ENCODE measurements at regions not wholly inside any gene's neighbourhood (a gene's known extent, or its start where the extent isn't known, plus 50 kb on each side); places are given as distances from the start of the nearest gene placed in this dataset.

GRCh38 chr15:95596496-95596895, 734.0 kb upstream of the NR2F2 start:
- no peak for DNase-seq

DNA sequence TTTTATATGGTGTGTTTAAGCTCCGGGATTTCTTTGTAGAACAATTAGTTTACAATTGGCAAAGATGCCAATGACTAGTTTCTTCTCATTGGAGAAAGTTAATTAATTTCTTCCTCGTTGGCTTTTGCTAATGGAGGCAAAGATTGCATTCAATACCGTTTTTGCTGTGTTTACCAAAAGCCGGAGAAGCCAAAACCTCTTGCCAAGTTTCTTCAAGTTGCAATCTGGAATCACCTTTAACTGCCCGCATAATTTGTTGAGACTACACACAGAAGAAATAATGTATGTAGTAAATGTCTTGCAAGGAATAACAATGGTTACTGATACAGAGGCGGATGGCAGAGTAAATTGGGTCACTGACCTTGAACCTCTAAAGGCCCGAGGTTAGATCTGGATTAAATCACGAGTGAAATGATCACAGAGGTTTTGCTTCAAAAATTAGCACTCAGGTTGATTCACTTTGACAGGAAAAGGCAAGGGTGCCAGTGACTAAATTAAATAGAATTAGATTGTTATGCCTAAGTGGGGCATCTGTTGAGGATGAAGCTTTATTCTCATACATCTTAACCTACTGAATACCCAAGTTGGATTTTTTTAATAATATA, 732.1 kb upstream of the NR2F2 start:
- DNase-seq, result no peak

- DNase-seq, result no peak
Measured at GRCh38 chr15:95600367-95600766, 730.1 kb upstream of the NR2F2 start.

GRCh38 chr15:95600884-95601283, 729.6 kb upstream of the NR2F2 start:
- DNase-seq, result no peak

DNA sequence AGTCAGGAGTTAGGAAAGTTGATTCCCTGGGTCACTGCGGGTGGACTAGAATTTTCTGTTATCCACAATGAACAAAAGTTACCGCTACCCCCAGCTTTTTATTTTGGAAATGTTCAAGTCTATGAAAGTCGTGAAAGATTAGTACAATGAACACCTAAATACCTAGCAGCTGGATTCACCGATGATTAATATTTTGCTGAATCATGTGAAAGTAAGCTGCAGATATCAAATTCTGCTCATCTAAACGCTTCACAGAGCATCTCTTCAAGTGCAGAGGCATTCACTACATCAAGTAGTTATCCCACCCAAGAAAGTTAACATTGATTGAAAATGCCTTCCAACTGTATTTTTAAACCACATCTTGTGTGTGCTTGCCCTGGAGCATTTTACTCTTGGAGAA, 729.0 kb upstream of the NR2F2 start:
- DNase-seq, result no peak

GRCh38 chr15:95603802-95604201, 726.7 kb upstream of the NR2F2 start:
- DNase-seq, result no peak

DNA sequence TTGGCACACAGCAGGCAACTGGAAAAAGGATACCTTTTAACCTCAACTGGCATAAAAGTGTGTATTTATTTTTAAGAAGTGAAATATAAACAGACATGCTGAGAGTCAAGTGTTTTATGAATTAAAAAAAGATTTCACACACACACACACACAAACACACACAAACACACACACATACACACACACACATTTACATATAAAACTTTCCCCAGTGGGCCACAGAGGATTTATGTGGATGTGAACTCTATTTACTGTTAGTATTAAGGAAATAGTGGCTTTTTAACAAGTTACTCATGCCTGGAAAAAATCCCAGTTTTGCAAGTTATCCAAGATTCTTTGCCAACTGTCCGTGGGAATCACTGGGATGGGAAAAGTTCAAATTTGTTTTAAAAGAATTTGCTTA, 725.9 kb upstream of the NR2F2 start:
- DNase-seq, result no peak

GRCh38 chr15:95605098-95605497, 725.4 kb upstream of the NR2F2 start:
- no peak for DNase-seq

DNA sequence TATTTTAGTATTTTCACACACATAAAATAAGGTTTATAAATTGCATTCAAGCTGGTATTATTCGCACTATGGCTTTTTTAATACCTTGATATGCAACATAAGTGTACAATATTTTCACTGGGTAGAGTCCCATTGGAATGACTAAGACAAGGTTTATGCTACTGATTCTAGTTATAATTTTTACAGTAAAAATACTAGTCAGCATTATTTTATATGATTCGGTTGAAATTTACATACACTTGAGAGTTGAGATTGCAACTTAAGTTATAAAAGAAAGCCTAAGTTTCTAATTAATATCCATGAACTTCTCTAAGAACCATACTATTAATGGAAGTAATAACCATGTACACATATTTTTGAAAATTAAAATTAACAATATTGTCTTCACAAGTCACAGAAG, 723.9 kb upstream of the NR2F2 start:
- DNase-seq, result no peak

- DNase-seq, result no peak
Measured at GRCh38 chr15:95608371-95608770, 722.1 kb upstream of the NR2F2 start.

GRCh38 chr15:95609096-95609495, 721.4 kb upstream of the NR2F2 start:
- DNase-seq, result no peak

GRCh38 chr15:95610945-95611344, 719.6 kb upstream of the NR2F2 start:
- no peak for DNase-seq

GRCh38 chr15:95615436-95615835, 715.1 kb upstream of the NR2F2 start:
- no peak for DNase-seq

DNA sequence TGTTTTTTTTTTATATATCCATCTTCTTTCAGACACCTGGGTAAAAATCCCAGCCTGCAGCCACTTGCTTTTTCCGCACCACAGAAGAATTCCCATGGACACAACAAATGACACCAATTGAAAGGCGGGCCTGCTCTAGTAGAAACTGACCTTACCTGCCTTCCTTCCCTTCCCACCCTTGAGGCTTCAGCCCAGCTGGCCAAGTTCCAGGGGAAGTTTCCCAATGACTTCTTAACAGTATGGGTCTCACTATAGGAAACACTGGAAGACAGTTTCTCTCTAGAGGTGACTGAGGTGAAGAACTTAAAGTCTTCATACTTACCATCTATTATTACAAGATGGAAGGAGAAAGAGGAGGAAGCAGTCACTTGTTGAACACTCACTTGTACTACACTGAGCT, 714.2 kb upstream of the NR2F2 start:
- DNase-seq, result no peak

DNA sequence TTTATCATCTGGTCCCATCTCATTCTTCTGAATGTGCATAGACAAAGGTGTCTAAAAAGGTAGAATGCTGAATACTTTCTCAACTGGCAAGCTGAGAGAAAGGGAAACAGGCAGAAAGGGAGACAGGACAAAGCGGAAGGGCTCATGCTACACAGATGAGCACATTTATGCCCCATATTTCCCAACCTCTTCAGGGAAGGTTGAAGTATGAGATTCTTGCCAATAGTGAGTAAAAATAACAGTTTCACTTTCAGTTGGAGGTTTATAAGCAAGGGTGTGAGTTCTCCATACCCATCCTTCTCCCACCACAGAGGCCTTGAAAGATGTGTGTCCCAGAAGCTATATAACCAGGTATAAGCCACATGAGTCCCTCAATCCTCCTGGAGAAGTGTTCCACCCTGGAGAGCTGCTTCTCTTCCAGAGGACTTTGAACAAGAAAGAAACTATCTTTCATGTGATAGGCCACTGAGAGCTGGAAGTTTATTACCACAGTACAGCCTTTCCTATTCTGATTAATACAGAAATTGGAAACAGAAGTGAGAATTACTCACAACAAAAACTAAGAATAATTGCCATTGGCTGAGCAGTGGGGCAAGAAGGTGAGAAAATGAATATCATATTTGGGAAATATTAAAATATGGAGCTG, 709.4 kb upstream of the NR2F2 start:
- no peak for DNase-seq

DNA sequence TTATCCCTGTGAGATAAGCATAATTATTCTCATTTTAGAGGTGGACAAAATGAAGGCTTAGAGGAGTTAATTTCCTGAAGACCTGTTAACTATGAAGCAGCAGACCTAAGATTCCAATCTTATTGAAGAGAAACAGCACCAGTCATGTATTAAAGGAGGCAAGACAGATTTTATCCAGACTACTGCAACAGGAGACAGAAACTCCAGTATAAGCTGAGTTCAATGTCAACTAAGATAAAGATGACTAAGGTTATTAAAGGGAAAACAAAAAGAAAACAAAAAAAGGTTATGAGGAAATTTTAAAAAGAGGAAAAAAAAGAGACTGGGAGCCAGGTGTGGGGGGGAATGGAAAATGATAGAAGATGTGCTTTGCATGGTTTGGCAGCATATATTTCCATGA, 707.7 kb upstream of the NR2F2 start:
- no peak for DNase-seq

DNA sequence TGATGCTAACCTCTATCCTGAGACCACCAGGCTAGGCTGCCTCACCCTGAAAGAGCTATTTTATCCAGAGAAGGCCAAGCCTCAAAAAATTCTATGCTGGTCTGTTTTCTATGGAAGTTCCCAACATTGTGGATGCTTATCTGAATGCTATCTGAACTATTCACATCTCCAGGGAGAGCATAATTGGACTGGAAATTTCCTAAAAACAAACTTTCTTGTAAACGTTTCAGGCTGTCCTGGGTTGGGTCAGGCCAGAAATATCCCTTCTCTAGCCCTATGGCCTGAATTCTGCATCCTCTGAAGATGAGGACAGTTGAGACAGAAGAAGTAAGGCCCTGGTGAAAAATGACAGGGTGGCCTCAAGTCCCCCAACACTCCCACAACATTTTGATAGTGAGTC, 706.4 kb upstream of the NR2F2 start:
- no peak for DNase-seq

- DNase-seq, result no peak
Measured at GRCh38 chr15:95624616-95625361, 705.7 kb upstream of the NR2F2 start.

DNA sequence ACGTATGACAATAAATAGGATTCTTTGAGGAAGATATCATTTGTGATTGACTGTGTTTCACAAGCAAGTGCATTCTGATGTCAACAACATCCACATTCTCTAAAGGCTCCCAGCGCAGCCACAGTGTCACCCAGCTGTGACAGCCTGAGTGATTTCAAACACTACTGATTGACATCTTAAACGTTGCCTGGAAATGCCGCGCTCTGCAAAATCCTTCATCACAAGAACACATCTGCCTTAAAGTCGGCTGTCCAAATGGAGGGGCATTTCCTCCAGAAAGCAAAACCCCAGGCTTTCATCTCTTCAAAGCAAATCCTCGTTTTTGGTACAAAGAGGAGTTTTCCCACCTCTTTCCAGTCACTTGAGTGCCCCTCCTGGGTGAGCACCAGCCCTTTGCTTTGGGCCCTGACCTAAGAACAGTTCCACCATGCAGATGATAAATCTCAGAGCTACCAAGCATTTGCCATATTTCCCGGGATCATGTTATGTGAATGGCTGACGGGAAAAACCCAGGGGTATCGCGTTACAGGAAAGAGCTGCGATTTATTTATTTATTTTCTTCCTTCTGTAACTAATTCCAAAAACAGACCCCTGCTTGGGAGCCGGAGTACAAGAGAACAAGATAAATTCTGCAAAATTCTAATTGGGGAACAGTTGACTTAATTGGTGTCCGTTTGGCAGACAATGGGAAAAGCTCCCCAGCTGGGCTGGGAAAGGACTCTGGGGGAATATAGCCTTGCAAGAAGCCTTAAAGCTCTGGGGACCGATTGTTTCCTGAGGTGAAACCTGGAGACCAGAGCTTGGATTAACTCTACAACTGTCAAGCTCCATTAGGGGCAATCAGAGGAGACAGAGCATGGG, 703.8 kb upstream of the NR2F2 start:
- DNase-seq, result no peak

DNA sequence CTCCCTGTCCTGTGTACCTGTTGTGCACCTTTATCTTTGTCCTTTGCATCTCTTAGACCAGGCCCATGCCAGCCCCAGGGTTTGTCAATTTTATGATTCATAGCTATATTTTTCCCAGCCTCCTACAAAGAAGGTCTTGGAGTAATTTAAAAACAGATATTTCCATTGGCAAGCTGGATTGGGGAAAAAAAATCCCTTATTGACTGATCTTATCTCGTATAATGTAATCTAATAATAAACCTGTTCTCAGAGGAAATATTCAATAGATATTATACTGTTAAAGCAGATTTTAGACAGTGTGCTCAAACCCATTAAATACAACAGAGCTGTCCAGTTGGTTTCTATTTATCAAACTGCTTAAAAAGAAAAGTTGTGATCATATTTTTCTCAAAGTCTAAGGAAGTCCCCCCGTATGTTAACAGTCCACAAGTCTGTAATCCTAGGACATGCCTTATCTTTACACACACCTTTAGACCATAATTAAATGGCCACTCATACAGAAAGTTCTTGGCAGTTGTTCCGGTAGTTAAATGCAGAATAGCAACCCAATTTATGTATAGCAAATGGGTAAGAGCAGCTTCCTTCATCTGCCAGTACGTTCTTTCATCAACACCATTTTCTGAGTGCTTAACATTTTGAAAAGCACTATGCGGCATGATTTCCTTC, 700.9 kb upstream of the NR2F2 start:
- DNase-seq, result no peak

DNA sequence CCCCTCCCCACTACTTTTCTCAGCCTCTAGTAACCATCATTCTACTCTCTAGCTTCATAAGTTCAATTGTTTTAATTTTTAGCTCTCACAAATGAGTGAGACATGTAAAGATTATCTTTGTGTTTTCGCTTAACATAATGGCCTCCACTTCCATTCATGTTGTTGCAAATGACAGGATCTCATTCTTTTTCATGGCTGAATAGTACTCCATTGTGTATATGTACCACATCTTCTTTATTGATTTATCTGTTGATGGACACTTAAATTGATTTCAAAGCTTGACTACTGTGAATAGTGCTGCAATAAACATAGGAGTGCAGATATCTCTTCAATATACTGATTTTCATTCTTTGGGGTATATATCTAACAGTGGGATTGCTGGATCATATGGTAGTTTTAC, 699.8 kb upstream of the NR2F2 start:
- no peak for DNase-seq

GRCh38 chr15:95635666-95636065, 694.8 kb upstream of the NR2F2 start:
- no peak for DNase-seq

- no peak for DNase-seq
Measured at GRCh38 chr15:95636107-95636506, 694.4 kb upstream of the NR2F2 start.

All from stimulated activated CD4-positive, alpha-beta T cell treated with anti-CD3 and anti-CD28 coated beads, Interleukin-4, amount 100 ng/mL, for 4 hours (primary cell).